SK-N-SH (cell line): ENCODE measurements at regions not wholly inside any gene's neighbourhood (a gene's known extent, or its start where the extent isn't known, plus 50 kb on each side); places are given as distances from the start of the nearest gene placed in this dataset.

Experiments used
- CTCF ChIA-PET: fragments of 300-600, 350-600 bp; formaldehyde crosslinking; extraction: SDS; loops from one replicate; lab custom pipeline; 2021; lab: Yijun Ruan, JAX
- POLR2A ChIA-PET: fragments of 350-600 bp; sonication (Branson Sonifier 250); formaldehyde crosslinking; extraction: SDS; loops from one replicate; lab custom pipeline; 2020; ENCODE audit warnings: antibody characterized with exemption, inconsistent platforms; lab: Yijun Ruan, JAX
- DNase-seq: peaks from one replicate; pipeline ENCODE4 v3.0.0; 2012
- H2AFZ ChIP-seq: fragments of 200-600 bp; sonication (generic); 2 replicates; pipeline ENCODE4 v1.8.1; 2016; ENCODE audit warnings: antibody characterized with exemption, mild to moderate bottlenecking, low read depth
- H3F3A ChIP-seq: fragments of 200-600 bp; sonication (generic); replicated peaks from 2 replicates; pipeline ENCODE3; 2016; ENCODE audit warnings: antibody characterized with exemption, mild to moderate bottlenecking; ENCODE audit not compliant: insufficient read depth
- H3K27ac ChIP-seq, 2 experiments: fragments of 200-500 bp in 1 of 2; fragments of 200-600 bp in 1 of 2; sonication (Bioruptor generic) in 1 of 2; sonication (generic), shearing (Covaris generic) in 1 of 2; 2 replicates each; pipeline versions ENCODE4 v1.5.1 to v1.6.1; 2014 to 2016; ENCODE audit warnings: low read depth in 2 of 2, inconsistent platforms in 1 of 2, low read length in 1 of 2, mild to moderate bottlenecking in 1 of 2, mixed read lengths in 1 of 2
- H3K27me3 ChIP-seq: fragments of 200-600 bp; sonication (generic), shearing (Covaris generic); 2 replicates; pipeline ENCODE4 v1.6.1; 2016; ENCODE audit warnings: mixed run types; ENCODE audit not compliant: insufficient read depth
- H3K36me3 ChIP-seq, 2 experiments: fragments of 200-500 bp in 1 of 2; fragments of 200-600 bp in 1 of 2; sonication (Bioruptor generic) in 1 of 2; sonication (generic) in 1 of 2; replicated peaks in 1 of 2; 2 replicates each; pipeline versions ENCODE3 to v1.5.1; 2014 to 2016; ENCODE audit warnings: low read length in 1 of 2, mild to moderate bottlenecking in 1 of 2; ENCODE audit not compliant: insufficient read depth in 2 of 2, control insufficient read depth in 1 of 2
- H3K4me1 ChIP-seq, 2 experiments: fragments of 200-500 bp in 1 of 2; fragments of 200-600 bp in 1 of 2; sonication (Bioruptor generic) in 1 of 2; sonication (generic), shearing (Covaris generic) in 1 of 2; 2 replicates each; pipeline versions ENCODE4 v1.5.1 to v1.6.1; 2014 to 2016; ENCODE audit warnings: low read depth in 1 of 2, low read length in 1 of 2, mixed run types in 1 of 2; ENCODE audit not compliant: insufficient read depth in 2 of 2, control insufficient read depth in 1 of 2
- H3K4me2 ChIP-seq: fragments of 200-600 bp; sonication (generic), shearing (Covaris generic); 2 replicates; pipeline ENCODE4 v1.6.1; 2017; ENCODE audit warnings: mixed run types
- H3K4me3 ChIP-seq, 2 experiments: fragments of 200-500 bp in 1 of 2; fragments of 200-600 bp in 1 of 2; sonication (Bioruptor generic) in 1 of 2; sonication (generic), shearing (Covaris generic) in 1 of 2; 2 replicates each; pipeline versions ENCODE4 v1.5.1 to v1.8.1; 2014 to 2016; ENCODE audit warnings: low read depth in 2 of 2, inconsistent platforms in 1 of 2, low read length in 1 of 2, mild to moderate bottlenecking in 1 of 2, mixed read lengths in 1 of 2, moderate library complexity in 1 of 2
- H3K79me2 ChIP-seq: fragments of 200-600 bp; sonication (generic); 2 replicates; pipeline ENCODE4 v1.8.1; 2017; ENCODE audit warnings: mild to moderate bottlenecking; ENCODE audit not compliant: insufficient read depth
- H3K9ac ChIP-seq: fragments of 200-600 bp; sonication (generic); 2 replicates; pipeline ENCODE4 v1.6.1; 2017; ENCODE audit warnings: mixed run types
- H3K9me2 ChIP-seq: fragments of 200-600 bp; sonication (generic); 2 replicates; pipeline ENCODE4 v1.6.1; 2017; ENCODE audit warnings: mixed run types
- H3K9me3 ChIP-seq: fragments of 200-600 bp; sonication (generic); 2 replicates; pipeline ENCODE4 v1.6.1; 2017; ENCODE audit warnings: mixed run types, mild to moderate bottlenecking, moderate library complexity
- H4K20me1 ChIP-seq: fragments of 200-600 bp; sonication (generic); 2 replicates; pipeline ENCODE4 v1.6.1; 2017; ENCODE audit warnings: mild to moderate bottlenecking, mixed run types; ENCODE audit not compliant: insufficient read depth
- ELF1 ChIP-seq: IDR thresholded peaks from 2 replicates; pipeline ENCODE4 v1.4.0; 2012
- EP300 ChIP-seq, 2 experiments: IDR thresholded peaks; 2 replicates each; pipeline versions ENCODE4 v1.4.0 to v1.6.1; 2012; ENCODE audit warnings: borderline replicate concordance in 1 of 2, low read depth in 1 of 2, low read length in 1 of 2
- GATA2 ChIP-seq: sonication (generic); formaldehyde crosslinking; IDR thresholded peaks from 2 replicates; pipeline ENCODE4 v1.5.0; 2020; ENCODE audit warnings: mild to moderate bottlenecking, missing genetic modification reagents
- MAX ChIP-seq: IDR thresholded peaks from 2 replicates; pipeline ENCODE4 v1.4.0; 2012; ENCODE audit warnings: low read depth
- NFIC ChIP-seq: IDR thresholded peaks from 2 replicates; pipeline ENCODE4 v1.4.0; 2012; ENCODE audit warnings: borderline replicate concordance
- NRF1 ChIP-seq: IDR thresholded peaks from 2 replicates; pipeline ENCODE4 v1.6.1; 2012; ENCODE audit warnings: low read depth, mild to moderate bottlenecking, low read length
- PBX3 ChIP-seq: IDR thresholded peaks from 2 replicates; pipeline ENCODE4; 2012
- RFX5 ChIP-seq: IDR thresholded peaks from 2 replicates; pipeline ENCODE4 v1.6.1; 2012; ENCODE audit warnings: mild to moderate bottlenecking, improper control_type of control experiment, low read length
- RXRA ChIP-seq: IDR thresholded peaks from 2 replicates; pipeline ENCODE4 v1.4.0; 2012; ENCODE audit warnings: low read depth, mild to moderate bottlenecking, borderline replicate concordance
- SMC3 ChIP-seq: IDR thresholded peaks from 2 replicates; pipeline ENCODE4 v1.6.1; 2012; ENCODE audit warnings: low read depth, low read length, improper control_type of control experiment
- TAF1 ChIP-seq: IDR thresholded peaks from 2 replicates; pipeline ENCODE4 v1.6.1; 2012; ENCODE audit warnings: low read depth, mild to moderate bottlenecking, low read length, moderate library complexity, borderline replicate concordance
- TCF12 ChIP-seq: IDR thresholded peaks from 2 replicates; pipeline ENCODE4 v1.4.0; 2012
- YY1 ChIP-seq: IDR thresholded peaks from 2 replicates; pipeline ENCODE4 v1.4.0; 2012; ENCODE audit warnings: low read depth, mild to moderate bottlenecking
- ZBTB33 ChIP-seq: IDR thresholded peaks from 2 replicates; pipeline ENCODE4 v1.4.0; 2012; ENCODE audit warnings: low read depth, borderline replicate concordance
- TF ChIP-seq, protein P1 (sequence below): fragments of 150-350 bp; IDR thresholded peaks from 2 replicates; pipeline ENCODE4 v1.6.1; 2017; ENCODE audit warnings: antibody characterized with exemption, low read length, low read depth, borderline replicate concordance
- TF ChIP-seq, protein P2 (sequence below): fragments of 200-600 bp; sonication (generic); IDR thresholded peaks from 2 replicates; pipeline ENCODE4 v1.6.1; 2017; ENCODE audit warnings: antibody characterized with exemption, mild to moderate bottlenecking, moderate library complexity
- TF ChIP-seq, protein P3 (sequence below): fragments of 150-350 bp; IDR thresholded peaks from 2 replicates; pipeline ENCODE4 v1.6.1; 2016; ENCODE audit warnings: mild to moderate bottlenecking, low read depth, low read length

GRCh38 chr3:34872406-34872805 is 766.9 kb upstream of the ARPP21 start (continued):
- TF ChIP-seq ZBTB33, result no peak
- TF ChIP-seq, protein P1, sequence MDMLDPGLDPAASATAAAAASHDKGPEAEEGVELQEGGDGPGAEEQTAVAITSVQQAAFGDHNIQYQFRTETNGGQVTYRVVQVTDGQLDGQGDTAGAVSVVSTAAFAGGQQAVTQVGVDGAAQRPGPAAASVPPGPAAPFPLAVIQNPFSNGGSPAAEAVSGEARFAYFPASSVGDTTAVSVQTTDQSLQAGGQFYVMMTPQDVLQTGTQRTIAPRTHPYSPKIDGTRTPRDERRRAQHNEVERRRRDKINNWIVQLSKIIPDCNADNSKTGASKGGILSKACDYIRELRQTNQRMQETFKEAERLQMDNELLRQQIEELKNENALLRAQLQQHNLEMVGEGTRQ, result no peak
- TF ChIP-seq ELF1, result no peak
- TF ChIP-seq MAX, result no peak
- TF ChIP-seq NRF1, result no peak
- no peak for TF ChIP-seq PBX3
- TF ChIP-seq, protein P2, sequence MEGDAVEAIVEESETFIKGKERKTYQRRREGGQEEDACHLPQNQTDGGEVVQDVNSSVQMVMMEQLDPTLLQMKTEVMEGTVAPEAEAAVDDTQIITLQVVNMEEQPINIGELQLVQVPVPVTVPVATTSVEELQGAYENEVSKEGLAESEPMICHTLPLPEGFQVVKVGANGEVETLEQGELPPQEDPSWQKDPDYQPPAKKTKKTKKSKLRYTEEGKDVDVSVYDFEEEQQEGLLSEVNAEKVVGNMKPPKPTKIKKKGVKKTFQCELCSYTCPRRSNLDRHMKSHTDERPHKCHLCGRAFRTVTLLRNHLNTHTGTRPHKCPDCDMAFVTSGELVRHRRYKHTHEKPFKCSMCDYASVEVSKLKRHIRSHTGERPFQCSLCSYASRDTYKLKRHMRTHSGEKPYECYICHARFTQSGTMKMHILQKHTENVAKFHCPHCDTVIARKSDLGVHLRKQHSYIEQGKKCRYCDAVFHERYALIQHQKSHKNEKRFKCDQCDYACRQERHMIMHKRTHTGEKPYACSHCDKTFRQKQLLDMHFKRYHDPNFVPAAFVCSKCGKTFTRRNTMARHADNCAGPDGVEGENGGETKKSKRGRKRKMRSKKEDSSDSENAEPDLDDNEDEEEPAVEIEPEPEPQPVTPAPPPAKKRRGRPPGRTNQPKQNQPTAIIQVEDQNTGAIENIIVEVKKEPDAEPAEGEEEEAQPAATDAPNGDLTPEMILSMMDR, result no peak

DNA sequence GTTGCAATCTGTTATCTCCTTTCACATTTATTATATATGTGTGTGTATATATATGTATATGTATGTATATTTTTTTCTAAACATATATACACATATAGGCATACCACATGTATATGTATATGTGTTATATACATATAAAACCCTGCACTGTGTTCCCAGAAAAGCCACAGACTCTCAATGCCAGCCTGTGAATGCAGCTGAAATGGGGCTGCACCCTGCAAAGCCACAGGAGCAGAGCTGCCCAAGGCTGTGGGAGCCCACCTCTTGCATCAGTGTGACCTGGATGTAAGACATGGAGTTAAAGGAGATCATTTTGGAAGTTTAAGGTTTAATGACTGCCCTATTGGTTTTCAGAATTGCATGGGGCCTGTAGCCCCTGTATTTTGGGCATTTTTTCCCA is 762.3 kb upstream of the ARPP21 start:
- POLR2A ChIA-PET, result no interaction called here
- no peaks in the 10 kb centered on the region for H3K79me2 ChIP-seq
- no peaks in the 10 kb centered on the region for H3F3A ChIP-seq
- no peak for DNase-seq
- no peak overlapping the region for H3K27ac ChIP-seq
- H3K27me3 ChIP-seq, result no peaks in the 10 kb centered on the region
- H3K4me1 ChIP-seq, result no peaks in the 10 kb centered on the region
- H3K4me3 ChIP-seq, result no peak overlapping the region
- CTCF ChIA-PET, result no interaction called here
- TF ChIP-seq EP300 (IDR thresholded peaks at IDR 0.05; ENCODE audit: borderline replicate concordance in 1 of 2, low read depth in 1 of 2, low read length in 1 of 2), result no peak
- no peak for TF ChIP-seq GATA2
- TF ChIP-seq YY1, result no peak
- no peak for TF ChIP-seq NRF1
- TF ChIP-seq, protein P2, result no peak
- TF ChIP-seq, protein P3, sequence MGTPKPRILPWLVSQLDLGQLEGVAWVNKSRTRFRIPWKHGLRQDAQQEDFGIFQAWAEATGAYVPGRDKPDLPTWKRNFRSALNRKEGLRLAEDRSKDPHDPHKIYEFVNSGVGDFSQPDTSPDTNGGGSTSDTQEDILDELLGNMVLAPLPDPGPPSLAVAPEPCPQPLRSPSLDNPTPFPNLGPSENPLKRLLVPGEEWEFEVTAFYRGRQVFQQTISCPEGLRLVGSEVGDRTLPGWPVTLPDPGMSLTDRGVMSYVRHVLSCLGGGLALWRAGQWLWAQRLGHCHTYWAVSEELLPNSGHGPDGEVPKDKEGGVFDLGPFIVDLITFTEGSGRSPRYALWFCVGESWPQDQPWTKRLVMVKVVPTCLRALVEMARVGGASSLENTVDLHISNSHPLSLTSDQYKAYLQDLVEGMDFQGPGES, result no peak
- no peak for TF ChIP-seq SMC3
- TF ChIP-seq RFX5, result no peak
- TF ChIP-seq TAF1, result no peak
- no peak for TF ChIP-seq RXRA
- no peak for TF ChIP-seq NFIC
- no peak for TF ChIP-seq TCF12
- no peaks in the 10 kb centered on the region for H4K20me1 ChIP-seq
- H3K9ac ChIP-seq, result no peak overlapping the region
- H3K36me3 ChIP-seq, result no peaks in the 10 kb centered on the region
- H3K4me2 ChIP-seq, result no peak overlapping the region
- H2AFZ ChIP-seq, result no peak overlapping the region
- H3K9me2 ChIP-seq, result no peaks in the 10 kb centered on the region
- no peaks in the 10 kb centered on the region for H3K9me3 ChIP-seq
